OCI-LY7 (cell line): ENCODE measurements at regions not wholly inside any gene's neighbourhood (a gene's known extent, or its start where the extent isn't known, plus 50 kb on each side); places are given as distances from the start of the nearest gene placed in this dataset.

ENCODE experiments used
- EZH2phosphoT487 ChIP-seq: fragments of 200-600 bp; sonication (generic); IDR thresholded peaks from 2 replicates; pipeline ENCODE4 v1.6.1; 2018; ENCODE audit warnings: low read depth, borderline replicate concordance, mild to moderate bottlenecking, mixed run types, antibody characterized with exemption, low read length, moderate library complexity, mixed read lengths
- TF ChIP-seq, protein P1 (sequence below): fragments of 200-600 bp; sonication (generic); conservative IDR thresholded peaks from 2 replicates; pipeline ENCODE4 v1.5.1; 2014; ENCODE audit warnings: mild to moderate bottlenecking, antibody characterized with exemption, low read length, moderate library complexity, mixed read lengths

DNA sequence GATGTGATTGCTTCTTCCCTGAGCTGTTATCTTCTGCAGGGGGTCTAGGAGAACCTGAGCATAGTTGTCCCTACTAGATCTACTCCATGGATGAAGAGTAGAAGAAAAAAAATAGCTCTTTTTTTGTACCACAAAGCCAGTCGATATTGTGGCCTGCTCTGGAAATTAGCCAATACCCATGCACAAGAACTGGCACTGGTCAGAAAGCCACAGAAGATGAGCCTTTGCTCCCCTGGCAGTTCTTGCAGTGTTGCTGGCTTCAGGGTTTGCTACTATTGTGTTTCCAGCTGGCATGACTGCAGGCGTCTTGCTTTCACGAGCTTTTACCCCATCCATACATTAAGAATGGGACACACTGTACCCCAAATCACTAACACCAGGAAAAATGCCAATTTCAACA, 547.7 kb upstream of the KLF12 start:
- TF ChIP-seq, protein P1, sequence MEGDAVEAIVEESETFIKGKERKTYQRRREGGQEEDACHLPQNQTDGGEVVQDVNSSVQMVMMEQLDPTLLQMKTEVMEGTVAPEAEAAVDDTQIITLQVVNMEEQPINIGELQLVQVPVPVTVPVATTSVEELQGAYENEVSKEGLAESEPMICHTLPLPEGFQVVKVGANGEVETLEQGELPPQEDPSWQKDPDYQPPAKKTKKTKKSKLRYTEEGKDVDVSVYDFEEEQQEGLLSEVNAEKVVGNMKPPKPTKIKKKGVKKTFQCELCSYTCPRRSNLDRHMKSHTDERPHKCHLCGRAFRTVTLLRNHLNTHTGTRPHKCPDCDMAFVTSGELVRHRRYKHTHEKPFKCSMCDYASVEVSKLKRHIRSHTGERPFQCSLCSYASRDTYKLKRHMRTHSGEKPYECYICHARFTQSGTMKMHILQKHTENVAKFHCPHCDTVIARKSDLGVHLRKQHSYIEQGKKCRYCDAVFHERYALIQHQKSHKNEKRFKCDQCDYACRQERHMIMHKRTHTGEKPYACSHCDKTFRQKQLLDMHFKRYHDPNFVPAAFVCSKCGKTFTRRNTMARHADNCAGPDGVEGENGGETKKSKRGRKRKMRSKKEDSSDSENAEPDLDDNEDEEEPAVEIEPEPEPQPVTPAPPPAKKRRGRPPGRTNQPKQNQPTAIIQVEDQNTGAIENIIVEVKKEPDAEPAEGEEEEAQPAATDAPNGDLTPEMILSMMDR = no peak
- TF ChIP-seq EZH2phosphoT487 = no peak
